HUES64 (cell line): ENCODE measurements at regions not wholly inside any gene's neighbourhood (a gene's known extent, or its start where the extent isn't known, plus 50 kb on each side); places are given as distances from the start of the nearest gene placed in this dataset.
A peak's percentile ranks its signal among the peaks of the same experiment; 100 is the strongest.
"Not testable (repeated sequence)": the region's sequence is repeated elsewhere in the genome, so short reads cannot be mapped to it uniquely, and the experiment has no call there.

Experiments
- H3K27ac ChIP-seq: 2 replicates; pipeline ENCODE4 v1.7.0; 2013; ENCODE audit warnings: low read depth, low read length, inconsistent platforms
- H3K27me3 ChIP-seq: 2 replicates; pipeline ENCODE4 v1.6.1; 2013; ENCODE audit warnings: mild to moderate bottlenecking, low read length; ENCODE audit not compliant: insufficient read depth
- H3K36me3 ChIP-seq: 2 replicates; pipeline ENCODE4 v1.6.1; 2013; ENCODE audit warnings: mild to moderate bottlenecking, low read length; ENCODE audit not compliant: insufficient read depth
- H3K4me1 ChIP-seq: 2 replicates; pipeline ENCODE4 v1.6.1; 2013; ENCODE audit warnings: mild to moderate bottlenecking, low read length, moderate library complexity; ENCODE audit not compliant: insufficient read depth
- H3K4me3 ChIP-seq: 2 replicates; pipeline ENCODE4 v1.5.1; 2013; ENCODE audit warnings: mild to moderate bottlenecking, low read length, moderate library complexity
- H3K9ac ChIP-seq: 2 replicates; pipeline ENCODE4 v1.6.1; 2013; ENCODE audit warnings: mild to moderate bottlenecking, low read depth, low read length
- H3K9me3 ChIP-seq: 2 replicates; pipeline ENCODE4 v1.6.1; 2013; ENCODE audit warnings: low read depth, low read length; ENCODE audit not compliant: insufficient read depth
- WGBS: fragments of 150-250, 120-280 bp; methylation state at CpG from one replicate; pipeline ENCODE4 v1.1.7; 2013; ENCODE audit warnings: missing lambda C conversion rate; 5-methylcytosine and 5-hydroxymethylcytosine counted together

DNA sequence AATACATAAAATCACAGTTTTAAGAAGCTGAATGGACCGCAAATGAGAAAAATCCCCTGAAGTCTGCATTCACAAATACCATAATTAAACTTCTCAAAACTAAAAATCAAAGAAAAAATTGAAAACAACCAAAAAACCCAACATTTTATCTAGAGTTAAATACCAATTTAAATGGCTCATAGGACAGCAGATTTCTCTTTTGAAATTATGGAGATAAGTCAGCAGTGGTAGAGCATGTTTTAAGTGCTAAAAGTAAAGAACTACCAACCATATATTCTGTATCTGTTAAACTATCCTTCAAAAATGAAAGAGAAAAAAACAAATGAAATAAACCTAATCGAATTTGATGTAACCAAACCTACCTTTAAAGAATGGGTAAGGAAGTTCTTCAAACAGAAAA is 862.8 kb downstream of the TAF11L14 start:
- 97% methylated on average over 1 of the region's 2 CpGs for WGBS
- Histone ChIP-seq H3K9me3 (peaks cover 16% of the 10 kb centered on the region; the same call in 1 of the 2 replicates), H3K4me3 (no peak overlapping the region), H3K36me3 (no peaks in the 10 kb centered on the region), H3K27me3 (no peaks in the 10 kb centered on the region), H3K9ac (no peak overlapping the region), H3K4me1 (no peaks in the 10 kb centered on the region), H3K27ac (no peak overlapping the region)

DNA sequence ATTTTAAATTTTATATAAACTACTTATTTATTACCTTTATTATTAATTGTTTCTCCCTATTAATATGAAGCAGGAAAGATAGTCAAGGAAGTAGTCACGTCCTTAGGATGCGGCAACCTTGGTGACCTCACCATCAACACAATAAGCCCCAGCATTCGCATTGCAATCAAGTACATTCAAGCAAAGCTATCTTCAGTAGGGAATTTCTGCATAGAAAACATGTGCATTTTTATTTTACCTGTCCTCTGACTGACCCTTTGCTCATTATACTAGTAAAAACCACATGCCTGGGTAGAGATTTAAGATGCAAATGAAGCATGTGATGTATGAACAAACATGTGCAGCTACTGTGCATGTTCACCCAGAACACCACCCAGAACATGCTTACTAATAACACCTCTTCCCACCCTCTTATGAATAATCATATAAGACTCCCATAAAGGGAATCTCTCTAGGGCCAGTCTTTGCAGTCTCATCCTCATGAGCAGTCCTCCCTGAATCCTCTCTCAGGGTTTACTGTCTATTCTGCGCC is 869.6 kb downstream of the TAF11L14 start:
- WGBS = 98% methylated on average over 4 of the region's 4 CpGs
- Histone ChIP-seq H3K36me3 (no peaks in the 10 kb centered on the region), H3K27me3 (no peaks in the 10 kb centered on the region), H3K9ac (no peak overlapping the region), H3K9me3 (peaks cover 6% of the 10 kb centered on the region; the same call in 1 of the 2 replicates), H3K27ac (no peak overlapping the region), H3K4me1 (peaks cover 9% of the 10 kb centered on the region; the same call in 1 of the 2 replicates), H3K4me3 (no peak overlapping the region)

DNA sequence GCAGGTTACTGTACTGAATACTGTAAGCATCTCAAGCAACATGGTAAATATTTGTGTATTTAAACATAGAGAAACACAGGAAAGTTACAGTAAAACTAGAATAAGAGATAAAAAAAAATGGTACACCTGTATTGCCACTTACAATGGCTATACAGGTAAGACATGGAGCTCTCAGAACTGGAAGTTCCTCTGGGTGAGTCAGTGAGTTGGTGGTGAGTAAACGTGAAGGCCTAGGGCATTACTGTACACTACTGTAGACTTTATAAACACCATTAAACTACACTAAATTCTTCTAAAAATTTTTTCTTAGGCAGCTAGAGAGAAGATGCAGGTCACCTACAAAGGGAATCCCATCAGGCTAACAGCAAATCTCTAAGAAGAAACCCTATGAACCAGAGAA is 872.9 kb downstream of the TAF11L14 start:
- H3K4me3 ChIP-seq = no peak overlapping the region
- no peak overlapping the region for H3K27ac ChIP-seq
- H3K9me3 ChIP-seq = peaks cover 6% of the 10 kb centered on the region; the same call in 1 of the 2 replicates
- no CpG with 5 or more reads among the region's 1 CpG for WGBS
- H3K9ac ChIP-seq = no peak overlapping the region
- H3K4me1 ChIP-seq = peaks cover 9% of the 10 kb centered on the region; the same call in 1 of the 2 replicates
- no peaks in the 10 kb centered on the region for H3K36me3 ChIP-seq
- no peaks in the 10 kb centered on the region for H3K27me3 ChIP-seq

DNA sequence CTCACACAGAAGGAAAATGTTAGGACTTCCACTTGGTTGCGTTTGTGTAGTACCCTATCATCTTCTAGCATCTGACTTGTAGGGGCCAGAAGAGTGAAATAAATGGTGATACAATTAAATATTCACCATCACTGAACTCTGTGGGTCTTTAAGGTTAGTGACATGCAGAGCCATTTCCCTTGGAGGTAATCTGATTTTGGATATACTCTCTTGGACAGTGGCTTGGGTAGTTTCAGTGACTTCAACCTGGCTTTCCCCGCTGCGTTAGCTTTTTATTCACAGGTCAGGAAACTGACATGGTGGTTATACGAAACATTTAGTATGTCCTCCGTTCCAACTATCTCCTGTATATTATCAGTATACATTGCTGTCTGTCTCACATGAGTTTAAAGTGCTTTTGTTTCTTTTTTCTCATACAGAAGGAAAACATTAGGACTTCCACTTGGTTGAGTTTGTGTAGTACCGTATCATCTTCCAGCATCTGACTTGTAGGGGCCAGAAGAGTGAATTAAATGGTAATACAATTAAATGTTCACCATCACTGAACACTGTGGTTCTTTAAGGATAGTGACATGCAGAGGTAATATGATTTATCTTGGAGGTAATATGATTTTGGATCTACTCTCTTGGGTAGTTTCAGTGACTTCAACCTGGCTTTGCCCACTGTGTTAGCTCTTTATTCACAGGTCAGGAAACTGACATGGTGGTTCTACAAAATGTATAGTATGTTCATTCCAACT is 883.6 kb downstream of the TAF11L14 start:
- H3K36me3 ChIP-seq = no peaks in the 10 kb centered on the region
- 94% methylated on average over 6 of the region's 6 CpGs for WGBS
- H3K27me3 ChIP-seq = no peaks in the 10 kb centered on the region
- no peak overlapping the region for H3K4me3 ChIP-seq
- no peaks in the 10 kb centered on the region for H3K4me1 ChIP-seq
- H3K9me3 ChIP-seq = no peaks in the 10 kb centered on the region
- H3K9ac ChIP-seq = no peak overlapping the region
- H3K27ac ChIP-seq = no peak overlapping the region

GRCh38 chr5:18523380-18523779 is 889.1 kb downstream of the TAF11L14 start:
- Histone ChIP-seq H3K4me3 (no peak overlapping the region), H3K9ac (no peak overlapping the region), H3K9me3 (no peaks in the 10 kb centered on the region), H3K27ac (no peak overlapping the region), H3K36me3 (no peaks in the 10 kb centered on the region), H3K27me3 (no peaks in the 10 kb centered on the region), H3K4me1 (no peaks in the 10 kb centered on the region)
- WGBS = 100% methylated on average over 1 of the region's 2 CpGs

DNA sequence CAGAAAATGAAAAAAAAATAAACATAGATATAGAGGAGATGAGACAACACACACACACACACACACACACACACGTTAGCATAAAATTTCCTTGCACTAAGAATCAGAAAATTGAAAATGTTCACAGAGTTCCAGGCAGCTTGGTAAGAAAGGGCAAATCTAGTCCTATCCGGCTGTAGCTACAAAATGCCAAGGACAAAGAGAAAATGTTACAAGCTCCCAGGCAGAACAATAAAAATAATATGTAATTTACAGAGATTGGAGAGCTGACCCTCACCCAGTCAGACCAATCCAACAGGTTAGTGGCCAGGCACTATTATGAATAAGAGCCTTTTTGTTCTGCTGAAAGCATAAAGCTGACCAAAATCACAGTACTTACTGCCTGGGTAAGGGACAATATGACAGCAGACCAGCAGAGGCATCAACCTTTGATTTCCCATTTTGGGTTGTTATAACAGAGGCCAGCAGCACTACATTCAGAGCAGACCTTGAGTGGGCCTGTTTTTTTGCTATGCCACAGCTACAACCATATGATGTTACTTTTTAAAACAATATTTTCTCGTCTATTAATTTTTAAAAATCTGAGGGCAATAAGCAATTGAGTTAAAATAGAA is 892.6 kb downstream of the TAF11L14 start:
- H3K9me3 ChIP-seq = no peaks in the 10 kb centered on the region
- no peak overlapping the region for H3K4me3 ChIP-seq
- H3K4me1 ChIP-seq = no peaks in the 10 kb centered on the region
- no peaks in the 10 kb centered on the region for H3K36me3 ChIP-seq
- H3K27me3 ChIP-seq = no peaks in the 10 kb centered on the region
- WGBS = 86% methylated on average over 2 of the region's 3 CpGs
- no peak overlapping the region for H3K9ac ChIP-seq
- no peak overlapping the region for H3K27ac ChIP-seq

DNA sequence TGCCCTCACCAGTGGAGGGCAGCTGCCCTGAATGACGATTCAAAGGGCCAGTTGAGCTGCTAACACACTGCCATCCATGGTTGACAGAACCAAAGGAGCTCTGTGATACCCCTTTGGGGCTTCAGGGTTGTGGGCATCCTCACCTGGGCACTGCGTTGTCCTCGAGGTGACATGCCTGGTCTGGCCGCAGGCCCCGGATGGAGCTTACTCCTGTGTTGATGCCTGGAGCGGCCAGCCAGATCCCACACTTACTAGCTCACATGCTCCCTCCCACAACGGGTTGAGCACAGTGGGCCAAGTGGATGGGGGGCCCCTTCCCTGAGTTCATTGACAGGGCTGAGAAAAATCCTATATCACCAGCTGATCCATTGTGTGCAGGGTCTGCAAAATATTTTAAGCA is 898.9 kb downstream of the TAF11L14 start:
- Histone ChIP-seq H3K4me1 (peaks cover 10% of the 10 kb centered on the region), H3K9ac (no peak overlapping the region), H3K27me3 (no peaks in the 10 kb centered on the region), H3K27ac (no peak overlapping the region), H3K4me3 (no peak overlapping the region), H3K36me3 (no peaks in the 10 kb centered on the region), H3K9me3 (no peaks in the 10 kb centered on the region)
- WGBS = 95% methylated on average over 7 of the region's 7 CpGs

GRCh38 chr5:18534119-18534518 is 899.9 kb downstream of the TAF11L14 start:
- H3K9ac ChIP-seq = no peak overlapping the region
- no peak overlapping the region for H3K4me3 ChIP-seq
- no peaks in the 10 kb centered on the region for H3K36me3 ChIP-seq
- peaks cover 10% of the 10 kb centered on the region for H3K4me1 ChIP-seq
- H3K27me3 ChIP-seq = no peaks in the 10 kb centered on the region
- H3K27ac ChIP-seq = no peak overlapping the region; the same call in 1 of the 2 replicates
- WGBS = 64% methylated on average over 3 of the region's 3 CpGs
- no peaks in the 10 kb centered on the region for H3K9me3 ChIP-seq

- H3K4me1 ChIP-seq = peaks cover 10% of the 10 kb centered on the region
- not testable (repeated sequence) for H3K4me3 ChIP-seq, H3K27me3 ChIP-seq, H3K27ac ChIP-seq, H3K9ac ChIP-seq, H3K9me3 ChIP-seq, H3K36me3 ChIP-seq
- 94% methylated on average over 7 of the region's 7 CpGs for WGBS
Measured at GRCh38 chr5:18535753-18536152, 901.5 kb downstream of the TAF11L14 start.

- 91% methylated on average over 6 of the region's 6 CpGs for WGBS
- Histone ChIP-seq H3K27ac (peak overlapping the region; percentile 86), H3K36me3 (peaks cover 8% of the 10 kb centered on the region; the same call in 1 of the 2 replicates)
Measured at GRCh38 chr5:18544421-18544820, 910.2 kb downstream of the TAF11L14 start.

GRCh38 chr5:18546591-18546990 is 912.3 kb downstream of the TAF11L14 start:
- peaks cover 16% of the 10 kb centered on the region; the same call in 1 of the 2 replicates for H3K36me3 ChIP-seq
- H3K27me3 ChIP-seq = no peaks in the 10 kb centered on the region
- H3K9me3 ChIP-seq = peaks cover 30% of the 10 kb centered on the region
- no peak overlapping the region for H3K9ac ChIP-seq
- peaks cover 40% of the 10 kb centered on the region for H3K4me1 ChIP-seq
- H3K27ac ChIP-seq = no peak overlapping the region
- no peak overlapping the region; the same call in 1 of the 2 replicates for H3K4me3 ChIP-seq

More at GRCh38 chr5:18544421-18544820, 910.2 kb downstream of the TAF11L14 start:
- H3K27me3 ChIP-seq = no peaks in the 10 kb centered on the region
- peak overlapping the region; percentile 43 for H3K9ac ChIP-seq
- H3K4me3 ChIP-seq = no peak overlapping the region
- peaks cover 40% of the 10 kb centered on the region for H3K4me1 ChIP-seq
- peaks cover 16% of the 10 kb centered on the region for H3K9me3 ChIP-seq
